NCI-H2227 treated with DMSO at 0.1 percent for 48 hours (cell line): ENCODE measurements at regions not wholly inside any gene's neighbourhood (a gene's known extent, or its start where the extent isn't known, plus 50 kb on each side); places are given as distances from the start of the nearest gene placed in this dataset.

Source experiments
- DNase-seq: peaks from one replicate; lab custom pipeline; 2025; lab: John Stamatoyannopoulos, UW

- no peak for DNase-seq
Observed at GRCh38 chr14:61847861-61848260, 85.6 kb downstream of the SNAPC1 start.

- DNase-seq, result no peak
Observed at GRCh38 chr14:61854898-61855297, 92.7 kb downstream of the SNAPC1 start.

DNA sequence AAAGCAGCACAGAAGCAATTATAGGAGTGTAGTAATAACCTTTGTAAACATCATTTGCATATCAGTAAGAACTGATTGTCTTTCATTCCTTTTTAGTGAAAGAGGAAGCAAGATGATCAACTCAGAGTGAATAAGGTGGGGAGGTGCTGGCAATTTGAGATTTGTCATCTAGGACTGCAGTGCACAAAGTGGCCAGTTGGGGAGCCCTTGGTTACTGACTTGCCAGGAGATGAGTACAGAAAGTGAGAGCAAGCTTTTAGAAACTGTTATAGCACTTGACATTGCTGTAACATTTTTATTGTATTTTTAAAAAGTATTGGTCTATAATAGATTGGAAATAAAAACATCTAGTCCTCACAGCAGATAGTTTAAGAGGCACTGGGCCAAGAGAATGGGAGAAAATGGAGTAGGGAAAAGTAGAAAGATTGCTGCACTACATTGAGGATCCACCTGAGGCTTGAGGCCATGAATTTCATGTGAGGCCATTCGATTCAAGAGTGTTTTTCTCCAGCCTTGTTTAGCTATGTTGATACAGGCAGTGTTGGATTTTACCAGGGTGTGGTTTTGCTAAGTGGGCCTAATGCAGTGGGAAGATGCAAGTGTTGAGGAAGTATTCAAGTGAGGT is 98.2 kb downstream of the SNAPC1 start:
- DNase-seq, result peak; percentile 16

DNA sequence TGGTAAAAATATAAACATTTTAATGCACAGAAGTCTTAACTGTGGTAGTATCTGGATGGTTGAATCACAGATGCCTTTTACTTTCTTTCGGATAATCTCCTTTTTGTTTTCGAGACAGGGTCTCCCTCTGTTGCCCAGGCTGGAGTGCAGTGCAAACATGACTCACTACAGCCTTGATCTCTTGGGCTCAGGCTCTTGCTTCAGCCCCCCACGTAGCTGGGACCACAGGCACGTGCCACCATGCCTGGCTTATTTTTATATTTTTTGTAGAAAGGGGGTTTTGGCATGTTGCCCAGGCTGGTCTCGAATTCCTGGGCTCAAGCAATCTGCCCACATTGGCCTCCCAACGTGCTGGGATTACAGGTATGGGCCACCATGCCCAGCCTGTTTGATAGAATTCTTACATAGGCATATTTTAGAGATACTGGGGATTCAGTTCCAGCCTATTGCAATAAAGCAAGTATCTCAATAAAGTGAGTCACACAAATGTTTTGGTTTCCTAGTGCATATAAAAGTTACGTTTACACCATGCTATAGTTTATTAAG is 99.2 kb downstream of the SNAPC1 start:
- DNase-seq, result no peak

- DNase-seq, result no peak
Observed at GRCh38 chr14:61864329-61864898, 102.2 kb downstream of the SNAPC1 start.

- DNase-seq, result no peak
Observed at GRCh38 chr14:61866932-61867920, 105.0 kb downstream of the SNAPC1 start.

DNA sequence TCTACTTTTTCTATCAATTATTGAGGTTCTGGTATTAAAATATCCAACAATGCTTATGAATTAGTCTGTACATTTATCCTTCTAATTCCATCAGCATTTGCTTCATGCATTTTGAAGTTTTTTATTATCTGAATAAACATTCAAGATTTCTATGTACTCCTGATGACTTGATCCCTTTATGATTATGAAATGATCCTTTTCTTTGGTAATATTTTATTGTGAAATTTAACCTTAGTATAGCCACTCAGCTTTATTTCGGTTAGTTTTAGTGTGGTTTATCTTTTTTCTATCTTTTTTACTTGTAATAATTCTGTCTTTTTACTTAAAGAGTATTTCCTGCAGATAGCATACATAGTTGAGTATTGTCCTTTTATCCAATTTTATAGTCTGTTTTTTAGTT is 106.6 kb downstream of the SNAPC1 start:
- no peak for DNase-seq

DNA sequence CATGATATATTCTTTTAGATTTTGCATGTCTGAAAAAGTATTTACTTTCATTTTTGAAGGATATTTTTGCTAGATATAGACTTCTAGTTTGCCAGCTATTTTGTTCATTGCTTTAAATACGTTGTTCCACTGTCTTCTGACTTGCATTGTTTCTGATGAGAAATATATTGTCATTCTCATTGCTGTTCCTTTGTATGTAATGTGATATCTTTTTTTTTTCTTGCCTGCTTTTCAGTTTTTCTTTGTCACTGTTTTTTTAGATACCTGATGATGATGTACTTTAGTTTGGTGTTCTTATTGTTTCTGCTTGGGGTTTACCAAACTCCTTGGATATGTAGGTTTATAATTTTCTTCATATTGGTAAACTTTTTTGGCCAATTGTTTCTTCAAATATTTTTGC is 107.9 kb downstream of the SNAPC1 start:
- no peak for DNase-seq

GRCh38 chr14:61872452-61872851 is 110.2 kb downstream of the SNAPC1 start:
- DNase-seq, result no peak

DNA sequence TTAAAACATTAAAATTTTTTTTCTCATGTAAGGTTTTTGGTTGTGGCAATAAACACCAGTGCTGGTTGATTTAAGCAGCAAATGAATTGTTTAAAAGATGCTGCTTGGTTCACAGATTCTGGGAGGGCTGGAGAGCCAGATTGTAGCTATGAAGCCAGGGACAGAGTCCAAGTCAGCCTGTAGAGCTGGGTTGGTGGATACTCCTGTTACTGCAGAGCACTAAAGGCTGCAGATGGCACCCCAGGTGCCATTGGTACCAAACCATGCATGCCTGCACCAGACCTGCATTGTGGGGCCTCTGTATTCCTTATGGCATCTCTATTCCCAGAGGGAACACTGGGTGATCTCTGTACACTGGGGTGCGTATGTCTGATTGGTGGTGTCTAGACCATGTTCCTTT is 113.3 kb downstream of the SNAPC1 start:
- no peak for DNase-seq

GRCh38 chr14:61876362-61877034 is 114.3 kb downstream of the SNAPC1 start:
- DNase-seq, result no peak

DNA sequence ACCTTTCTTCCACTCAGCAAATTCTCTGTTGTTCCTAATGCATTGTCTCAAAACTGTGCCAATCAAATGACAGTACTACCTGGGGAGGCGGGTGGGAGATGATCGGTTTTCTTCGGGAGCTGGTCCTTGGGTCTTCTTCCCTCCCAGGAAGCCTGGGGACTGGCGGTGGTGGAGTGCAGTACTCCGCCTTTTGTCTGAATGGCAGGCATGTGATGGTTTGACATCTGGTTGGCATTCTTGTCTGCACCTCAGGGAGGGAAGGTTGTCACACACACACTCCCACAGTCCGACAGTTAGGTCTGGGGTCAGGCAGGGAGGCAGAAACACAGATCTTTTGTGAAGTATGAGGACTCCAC is 114.8 kb downstream of the SNAPC1 start:
- no peak for DNase-seq

GRCh38 chr14:61877768-61878167 is 115.5 kb downstream of the SNAPC1 start:
- DNase-seq, result no peak

DNA sequence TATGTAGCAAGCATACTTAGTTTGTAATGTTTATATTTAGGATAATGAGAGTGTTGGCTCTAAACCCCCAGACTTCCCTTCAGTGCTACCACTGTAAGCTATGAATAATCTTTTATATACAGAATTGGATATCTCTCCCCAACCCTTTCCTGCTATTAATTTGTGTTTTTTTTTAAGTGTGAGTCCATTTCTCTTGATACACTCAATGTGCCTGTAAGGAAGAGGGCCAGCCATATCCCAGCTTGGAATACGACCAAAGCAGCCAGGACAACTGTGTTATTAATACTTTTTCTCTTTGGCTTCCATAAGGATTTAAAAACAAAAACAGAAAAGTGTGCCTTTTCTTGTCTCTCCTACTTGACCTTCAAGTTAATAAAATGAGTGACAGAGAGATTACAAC is 116.7 kb downstream of the SNAPC1 start:
- no peak for DNase-seq

- DNase-seq, result no peak
Observed at GRCh38 chr14:61881046-61881445, 118.8 kb downstream of the SNAPC1 start.

- DNase-seq, result no peak
Observed at GRCh38 chr14:61884711-61885110, 122.5 kb downstream of the SNAPC1 start.

GRCh38 chr14:61885203-61885961 is 123.2 kb downstream of the SNAPC1 start:
- DNase-seq, result no peak

- DNase-seq, result no peak
Observed at GRCh38 chr14:61887628-61888027, 125.4 kb downstream of the SNAPC1 start.

DNA sequence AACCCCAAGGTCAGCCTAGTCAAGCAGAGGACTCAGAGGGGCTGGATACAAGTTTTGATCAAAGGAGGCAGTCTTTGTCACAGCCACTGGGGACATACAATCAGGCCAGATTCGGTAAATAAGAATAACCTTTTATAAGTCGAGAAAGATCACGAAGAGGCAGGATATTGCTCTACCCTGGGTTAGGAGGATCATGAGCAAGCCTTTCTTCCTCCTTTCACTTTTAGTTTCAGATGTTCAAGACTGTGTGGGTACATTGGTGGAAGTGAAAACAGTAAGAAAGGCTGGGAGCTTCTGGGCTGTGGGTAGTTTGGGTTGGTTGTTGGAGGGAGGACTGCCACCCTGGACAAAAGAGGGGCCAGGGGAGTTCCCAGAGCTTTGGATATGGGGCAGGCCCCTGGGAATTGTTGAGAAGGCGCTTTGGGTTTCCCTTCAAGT is 127.7 kb downstream of the SNAPC1 start:
- DNase-seq, result no peak

GRCh38 chr14:61891170-61891569 is 128.9 kb downstream of the SNAPC1 start:
- DNase-seq, result no peak

GRCh38 chr14:61891810-61892209 is 129.6 kb downstream of the SNAPC1 start:
- no peak for DNase-seq
